HepG2 (cell line): ENCODE measurements at regions not wholly inside any gene's neighbourhood (a gene's known extent, or its start where the extent isn't known, plus 50 kb on each side); places are given as distances from the start of the nearest gene placed in this dataset.

Experiments used
- CREB1 ChIP-seq, 2 experiments: fragments of 450-650 bp in 1 of 2; IDR thresholded peaks; 2 replicates each; pipeline ENCODE4 v1.6.1; 2016 to 2017; ENCODE audit warnings: control low read depth in 1 of 2, mild to moderate bottlenecking in 1 of 2, missing compliant biosample characterization in 1 of 2, missing genetic modification characterization in 1 of 2
- DDIT3 ChIP-seq: sonication (generic); formaldehyde crosslinking; IDR thresholded peaks from 2 replicates; pipeline ENCODE4 v1.4.0; 2020; ENCODE audit warnings: mild to moderate bottlenecking, missing genetic modification reagents
- KDM1A ChIP-seq: IDR thresholded peaks from 2 replicates; pipeline ENCODE4 v1.6.1; 2016; ENCODE audit warnings: missing compliant biosample characterization
- PAWR ChIP-seq: sonication (generic); formaldehyde crosslinking; IDR thresholded peaks from 2 replicates; pipeline ENCODE4 v1.4.0; 2020; ENCODE audit warnings: missing genetic modification reagents, mild to moderate bottlenecking, borderline replicate concordance

- TF ChIP-seq CREB1 (IDR thresholded peaks at IDR 0.05) (no peak), CREB1 (CRISPR knock-in tag; IDR thresholded peaks at IDR 0.05) (no peak), PAWR (CRISPR knock-in tag) (no peak), DDIT3 (CRISPR knock-in tag) (no peak), KDM1A (CRISPR knock-in tag) (no peak)
Observed at GRCh38 chr12:114912811-114913210, 228.8 kb upstream of the TBX3 start.
